CD4-positive, alpha-beta T cell treated with Interleukin-4 for 4 hours (primary cell): ENCODE measurements at regions not wholly inside any gene's neighbourhood (a gene's known extent, or its start where the extent isn't known, plus 50 kb on each side); places are given as distances from the start of the nearest gene placed in this dataset.
"Not testable (repeated sequence)": the region's sequence is repeated elsewhere in the genome, so short reads cannot be mapped to it uniquely, and the experiment has no call there.

Experiments used
- DNase-seq: peaks from one replicate; pipeline ENCODE4 v3.0.0-alpha.2; 2020

- no peak for DNase-seq
Measured at GRCh38 chr13:60214213-60215055, 50.7 kb upstream of the DIAPH3 start.

- DNase-seq, result no peak
Measured at GRCh38 chr13:60220072-60220471, 56.3 kb upstream of the DIAPH3 start.

- DNase-seq, result no peak
Measured at GRCh38 chr13:60221581-60221980, 57.9 kb upstream of the DIAPH3 start.

- no peak for DNase-seq
Measured at GRCh38 chr13:60226507-60226906, 62.8 kb upstream of the DIAPH3 start.

- DNase-seq, result no peak
Measured at GRCh38 chr13:60227158-60227557, 63.4 kb upstream of the DIAPH3 start.

- DNase-seq, result no peak
Measured at GRCh38 chr13:60229708-60230272, 66.1 kb upstream of the DIAPH3 start.

GRCh38 chr13:60230593-60230992 lies 66.9 kb upstream of the DIAPH3 start:
- no peak for DNase-seq

GRCh38 chr13:60242043-60242595 lies 78.4 kb upstream of the DIAPH3 start:
- DNase-seq, result no peak

GRCh38 chr13:60244381-60244780 lies 80.7 kb upstream of the DIAPH3 start:
- DNase-seq, result no peak

- DNase-seq, result not testable (repeated sequence)
Measured at GRCh38 chr13:60251419-60251818, 87.7 kb upstream of the DIAPH3 start.

- DNase-seq, result no peak
Measured at GRCh38 chr13:60258349-60258748, 94.6 kb upstream of the DIAPH3 start.

- no peak for DNase-seq
Measured at GRCh38 chr13:60260440-60260839, 96.7 kb upstream of the DIAPH3 start.

- no peak for DNase-seq
Measured at GRCh38 chr13:60261432-60262351, 98.0 kb upstream of the DIAPH3 start.

- no peak for DNase-seq
Measured at GRCh38 chr13:60265566-60265965, 101.8 kb upstream of the DIAPH3 start.

- DNase-seq, result peak; percentile 9
Measured at GRCh38 chr13:60267498-60268202, 103.9 kb upstream of the DIAPH3 start.

GRCh38 chr13:60268203-60268555 lies 104.5 kb upstream of the DIAPH3 start:
- DNase-seq, result no peak

GRCh38 chr13:60273971-60274527 lies 110.3 kb upstream of the DIAPH3 start:
- DNase-seq, result no peak

- DNase-seq, result no peak
Measured at GRCh38 chr13:60274655-60275054, 110.9 kb upstream of the DIAPH3 start.

- no peak for DNase-seq
Measured at GRCh38 chr13:60275208-60275607, 111.5 kb upstream of the DIAPH3 start.

GRCh38 chr13:60280524-60280923 lies 116.5 kb upstream of the TDRD3 start:
- not testable (repeated sequence) for DNase-seq

GRCh38 chr13:60282186-60282585 lies 114.8 kb upstream of the TDRD3 start:
- no peak for DNase-seq

GRCh38 chr13:60282708-60283107 lies 114.3 kb upstream of the TDRD3 start:
- DNase-seq, result no peak
